Calu3 (cell line): ENCODE measurements at regions not wholly inside any gene's neighbourhood (a gene's known extent, or its start where the extent isn't known, plus 50 kb on each side); places are given as distances from the start of the nearest gene placed in this dataset.

ENCODE experiments used
- BruUV-seq: library from RNA; stranded (reverse); fragments of 400-500 nt; replicated peaks from 2 replicates; lab custom pipeline; 2021; lab: Mats Ljungman, UMichigan
- CTCF ChIA-PET: fragments of 300-600 bp; sonication (Branson Sonifier 250); formaldehyde crosslinking; loops from one replicate; lab custom pipeline; 2022; ENCODE audit warnings: antibody characterized with exemption; lab: Charles Lee
- DNase-seq: peaks from one replicate; pipeline ENCODE4 v3.0.0; 2022
- H3K27ac Mint-ChIP-seq: one replicate; pipeline ENCODE4 v1.8.0; 2022; ENCODE audit warnings: mixed read lengths; ENCODE audit not compliant: unreplicated experiment
- H3K27me3 Mint-ChIP-seq: one replicate; pipeline ENCODE4 v1.8.0; 2022; ENCODE audit warnings: mixed read lengths; ENCODE audit not compliant: unreplicated experiment
- H3K36me3 Mint-ChIP-seq: one replicate; pipeline ENCODE4 v1.8.0; 2022; ENCODE audit warnings: mild to moderate bottlenecking, moderate library complexity, mixed read lengths; ENCODE audit not compliant: insufficient read depth, unreplicated experiment
- H3K4me1 Mint-ChIP-seq: one replicate; pipeline ENCODE4 v1.8.0; 2022; ENCODE audit warnings: mild to moderate bottlenecking, low read depth, mixed read lengths; ENCODE audit not compliant: unreplicated experiment
- H3K4me3 Mint-ChIP-seq: one replicate; pipeline ENCODE4 v1.8.0; 2022; ENCODE audit warnings: mild to moderate bottlenecking, low read depth, moderate library complexity, mixed read lengths; ENCODE audit not compliant: unreplicated experiment
- H3K9me3 Mint-ChIP-seq: one replicate; pipeline ENCODE4 v1.8.0; 2022; ENCODE audit warnings: low read depth, mixed read lengths; ENCODE audit not compliant: unreplicated experiment
- CTCF ChIP-seq: fragments of 200-600 bp; IDR thresholded peaks from one replicate; pipeline ENCODE4 v1.8.0; 2022; ENCODE audit warnings: antibody characterized with exemption; ENCODE audit not compliant: unreplicated experiment
- intact Hi-C: fragments of 100-400 bp; cut with micrococcal nuclease; formaldehyde crosslinking; loops from one replicate; pipeline ENCODE4 v1.10.0; 2022; ENCODE audit not compliant: unreplicated experiment

DNA sequence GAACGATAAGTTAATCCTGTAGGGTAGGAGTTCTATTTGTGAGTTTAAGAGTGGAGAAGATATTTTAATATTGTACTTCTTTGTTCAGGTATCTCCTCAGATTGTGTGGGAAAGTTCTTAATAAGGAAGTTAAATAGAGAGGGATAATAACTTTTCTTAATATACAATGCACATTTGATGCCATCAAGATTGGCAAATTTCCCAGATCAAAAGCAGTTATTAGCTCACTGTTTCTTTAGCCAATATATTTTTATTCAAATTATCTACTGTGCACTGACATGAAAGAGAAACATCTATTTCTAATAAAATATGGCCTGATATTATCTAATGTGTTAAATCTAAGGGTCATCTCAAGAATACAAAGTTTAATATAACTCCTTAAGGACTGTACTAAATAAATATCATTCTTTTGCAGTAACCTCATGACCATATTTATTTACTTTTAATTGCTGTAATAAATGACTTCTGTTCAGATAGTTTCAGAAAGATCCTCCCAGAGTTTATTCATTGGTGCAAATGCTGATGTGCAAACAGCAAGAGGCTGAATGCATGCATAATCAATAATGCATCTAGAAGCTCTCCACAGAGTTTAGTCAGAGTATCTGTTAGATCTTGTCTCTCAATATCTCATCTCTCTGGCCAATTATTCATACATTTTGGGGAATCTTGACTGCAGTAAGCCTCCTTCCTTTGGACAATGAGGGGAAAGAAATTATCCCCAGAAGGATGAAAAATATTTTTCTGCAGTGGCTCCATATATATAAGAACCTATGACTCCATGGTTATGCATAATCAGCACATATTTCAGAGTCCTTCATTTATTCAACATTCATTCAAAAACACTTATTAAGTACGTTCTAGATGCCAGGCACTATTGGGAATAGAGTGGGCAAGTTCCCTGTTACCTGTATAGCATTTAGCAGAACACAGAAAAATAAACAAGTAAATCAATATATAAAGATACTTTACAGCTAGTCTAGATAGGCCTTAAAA lies 85.3 kb downstream of the SPATA31D1 start:
- no peak for TF ChIP-seq CTCF
- H3K4me3 Mint-ChIP-seq = no peak overlapping the region
- DNase-seq = no peak
- CTCF ChIA-PET = no interaction called here
- intact Hi-C loops = no loop called here
- H3K27me3 Mint-ChIP-seq = no peaks in the 10 kb centered on the region
- H3K4me1 Mint-ChIP-seq = no peaks in the 10 kb centered on the region
- no peak overlapping the region for H3K27ac Mint-ChIP-seq
- H3K9me3 Mint-ChIP-seq = no peaks in the 10 kb centered on the region
- BruUV-seq = no TSS peak
- H3K36me3 Mint-ChIP-seq = no peaks in the 10 kb centered on the region

- CTCF ChIA-PET = interaction anchor here (0.5 kb wide), 1 partner anchor 375 kb away, joined by 5 read pairs; no protein-coding TSS in a partner anchor
- BruUV-seq = no TSS peak
- Mint-ChIP-seq H3K27me3 (no peaks in the 10 kb centered on the region), H3K4me1 (no peaks in the 10 kb centered on the region), H3K36me3 (no peaks in the 10 kb centered on the region), H3K9me3 (no peaks in the 10 kb centered on the region), H3K27ac (no peak overlapping the region), H3K4me3 (no peak overlapping the region)
- DNase-seq = no peak
- no peak for TF ChIP-seq CTCF
- intact Hi-C loops = no loop called here
These were observed 91.7 kb downstream of the SPATA31D1 start for GRCh38 chr9:82080265-82080664.

- no peaks in the 10 kb centered on the region for H3K4me1 Mint-ChIP-seq
- TF ChIP-seq CTCF = no peak
- peaks cover 9% of the 10 kb centered on the region for H3K27me3 Mint-ChIP-seq
- no peaks in the 10 kb centered on the region for H3K36me3 Mint-ChIP-seq
- H3K4me3 Mint-ChIP-seq = no peak overlapping the region
- no peak overlapping the region for H3K27ac Mint-ChIP-seq
- peaks cover 4% of the 10 kb centered on the region for H3K9me3 Mint-ChIP-seq
- intact Hi-C loops = no loop called here
- no TSS peak for BruUV-seq
- DNase-seq = no peak
- CTCF ChIA-PET = no interaction called here
These were observed 92.9 kb downstream of the SPATA31D1 start for GRCh38 chr9:82081496-82081895.

DNA sequence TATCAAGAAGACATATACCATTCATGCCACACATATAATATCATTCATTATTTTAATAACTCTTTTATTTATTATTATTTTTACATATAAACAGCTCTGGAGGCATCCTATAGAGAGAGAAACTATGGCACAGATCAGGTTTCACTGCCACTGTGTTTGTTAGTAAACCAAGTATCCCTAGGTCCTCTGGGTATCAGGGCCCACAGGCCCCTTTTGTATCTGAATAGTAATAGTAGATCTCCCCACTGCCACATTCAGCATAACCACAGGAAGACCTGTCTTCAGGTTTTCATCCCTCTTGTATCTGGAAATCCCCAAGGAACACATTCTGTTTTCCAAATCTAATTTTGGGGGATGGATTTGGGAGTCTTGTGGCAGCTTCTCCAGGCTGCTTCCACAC lies 94.0 kb downstream of the SPATA31D1 start:
- Mint-ChIP-seq H3K27me3 (peaks cover 19% of the 10 kb centered on the region), H3K9me3 (peaks cover 7% of the 10 kb centered on the region), H3K27ac (no peak overlapping the region), H3K36me3 (no peaks in the 10 kb centered on the region), H3K4me3 (no peak overlapping the region), H3K4me1 (no peaks in the 10 kb centered on the region)
- TF ChIP-seq CTCF = no peak
- CTCF ChIA-PET = no interaction called here
- no TSS peak for BruUV-seq
- no peak for DNase-seq
- intact Hi-C loops = no loop called here
